SK-N-MC (cell line): ENCODE measurements at regions not wholly inside any gene's neighbourhood (a gene's known extent, or its start where the extent isn't known, plus 50 kb on each side); places are given as distances from the start of the nearest gene placed in this dataset.

Source experiments
- DNase-seq: peaks from one replicate; pipeline ENCODE4 v3.0.0-alpha.2; 2011; ENCODE audit warnings: low read depth, low spot score
- H3K27ac ChIP-seq: fragments of 200-600 bp; sonication (generic); 2 replicates; pipeline ENCODE4 v1.5.1; 2016; ENCODE audit warnings: mixed run types
- H3K36me3 ChIP-seq: fragments of 200-600 bp; sonication (generic); 2 replicates; pipeline ENCODE4 v1.6.1; 2017; ENCODE audit warnings: antibody characterized with exemption, low read length, mixed read lengths; ENCODE audit not compliant: insufficient read depth
- H3K4me3 ChIP-seq: fragments of 200-600 bp; sonication (generic); 2 replicates; pipeline ENCODE4 v1.5.1; 2016
- H3K9ac ChIP-seq: fragments of 200-600 bp; sonication (generic); 2 replicates; pipeline ENCODE4 v1.8.0; 2017; ENCODE audit warnings: mixed run types, mixed read lengths; ENCODE audit not compliant: insufficient read length
- H3K9me3 ChIP-seq: fragments of 200-600 bp; sonication (generic); 2 replicates; pipeline ENCODE4 v1.6.1; 2017; ENCODE audit warnings: low read depth, mild to moderate bottlenecking, antibody characterized with exemption, low read length, moderate library complexity, mixed read lengths
- EZH2 ChIP-seq: fragments of 200-600 bp; sonication (generic); IDR thresholded peaks from one replicate; pipeline ENCODE4 v1.6.1; 2017; ENCODE audit warnings: antibody characterized with exemption
- FOXP2 ChIP-seq: optimal IDR thresholded peaks from 2 replicates; pipeline ENCODE3; 2011; ENCODE audit warnings: mild to moderate bottlenecking, moderate library complexity; ENCODE audit not compliant: insufficient read depth; ENCODE audit errors: extremely low read length, control extremely low read depth
- POLR2AphosphoS5 ChIP-seq: IDR thresholded peaks from 2 replicates; pipeline ENCODE4 v1.6.1; 2012; ENCODE audit warnings: mild to moderate bottlenecking, low read depth, low read length, borderline replicate concordance

DNA sequence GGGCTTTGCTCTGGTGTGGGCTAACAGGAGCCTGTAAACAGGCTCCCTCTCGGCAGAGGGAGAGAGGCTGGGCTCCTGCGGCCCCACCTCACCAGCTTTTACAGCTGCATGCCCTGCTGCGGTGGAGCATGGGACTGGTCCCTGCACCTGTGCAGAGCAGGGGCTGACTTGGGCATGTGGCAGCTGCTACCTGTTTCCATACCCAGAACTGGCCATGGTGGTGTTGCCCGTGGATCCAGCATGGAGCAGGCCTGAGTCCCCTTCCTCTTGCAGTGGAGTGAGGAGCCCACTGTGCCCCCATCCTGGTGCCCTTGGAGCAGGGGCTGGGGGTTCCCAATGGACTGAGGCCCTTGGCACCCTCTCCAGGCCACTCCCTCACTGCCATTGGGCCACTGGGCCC lies 91.9 kb upstream of the MGMT start:
- Histone ChIP-seq H3K36me3 (no peaks in the 10 kb centered on the region), H3K9me3 (no peaks in the 10 kb centered on the region), H3K4me3 (no peak overlapping the region), H3K27ac (no peak overlapping the region), H3K9ac (no peak overlapping the region)
- TF ChIP-seq EZH2 (no peak), POLR2AphosphoS5 (no peak)
- no peak for DNase-seq

DNA sequence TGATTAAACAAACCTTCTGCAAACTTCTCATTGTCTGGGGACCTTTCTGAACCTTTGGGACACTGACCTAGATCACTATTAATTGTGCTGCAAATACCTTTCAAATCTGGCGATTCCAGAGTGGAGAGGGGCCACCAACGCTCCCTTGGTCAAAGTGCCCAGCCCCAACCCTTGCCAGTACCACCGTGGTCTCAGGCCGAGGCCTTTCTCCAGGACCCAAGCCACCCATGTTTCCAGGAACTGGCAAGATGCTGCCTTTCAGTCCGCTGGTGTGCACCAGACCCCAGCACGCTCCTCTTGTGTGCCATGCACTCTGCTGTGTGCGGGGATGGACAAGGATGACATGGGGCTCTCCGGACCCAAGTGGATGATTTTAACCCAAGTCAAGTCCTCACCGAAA lies 91.1 kb upstream of the MGMT start:
- Histone ChIP-seq H3K9me3 (no peaks in the 10 kb centered on the region), H3K27ac (no peak overlapping the region), H3K36me3 (no peaks in the 10 kb centered on the region), H3K4me3 (no peak overlapping the region), H3K9ac (no peak overlapping the region)
- no peak for DNase-seq
- TF ChIP-seq EZH2 (no peak), POLR2AphosphoS5 (no peak), FOXP2 (no peak)

DNA sequence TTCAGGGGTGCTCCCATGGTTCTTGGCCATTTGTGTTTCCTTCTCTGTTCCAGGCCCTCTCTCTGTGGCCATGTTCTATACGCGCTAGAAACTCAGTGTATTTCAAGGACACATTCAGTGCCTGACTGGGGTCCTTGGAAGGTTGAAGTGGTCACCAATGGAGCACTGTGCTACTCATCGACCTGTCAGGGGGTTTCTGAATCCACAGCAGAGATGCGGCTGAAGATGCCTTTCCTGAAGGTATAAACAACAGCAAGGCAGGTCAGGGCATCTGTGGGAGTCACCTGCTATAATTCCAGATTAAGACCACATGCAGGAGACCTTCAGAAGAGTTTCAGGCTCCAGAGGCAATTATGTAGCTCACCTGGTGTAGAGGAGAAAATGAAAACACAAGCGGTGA lies 86.8 kb upstream of the MGMT start:
- no peak overlapping the region for H3K4me3 ChIP-seq

DNA sequence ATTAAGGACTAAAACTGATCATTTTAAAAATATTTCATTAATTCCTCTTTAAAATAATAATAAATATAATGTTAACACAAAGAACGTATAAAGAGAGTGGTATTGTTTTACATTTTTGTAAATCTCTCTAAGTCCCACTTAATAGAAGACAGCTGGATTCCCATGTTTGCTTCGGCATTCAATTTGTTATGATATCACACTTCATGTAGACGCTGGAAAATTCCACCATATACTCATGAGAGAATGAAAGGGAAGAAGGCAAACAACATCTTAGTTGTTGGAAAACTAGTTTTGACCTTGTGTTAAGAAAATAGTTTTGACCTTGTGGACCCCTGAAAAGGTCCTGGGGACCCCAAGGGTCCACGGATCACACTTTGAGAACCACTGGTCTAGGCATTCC lies 85.3 kb upstream of the MGMT start:
- Histone ChIP-seq H3K4me3 (no peak overlapping the region), H3K36me3 (no peaks in the 10 kb centered on the region), H3K27ac (no peak overlapping the region), H3K9ac (no peak overlapping the region), H3K9me3 (no peaks in the 10 kb centered on the region)
- DNase-seq: no peak
- TF ChIP-seq FOXP2 (no peak), EZH2 (no peak), POLR2AphosphoS5 (no peak)

More for the DNA sequence above, 86.8 kb upstream of the MGMT start:
- no peaks in the 10 kb centered on the region for H3K36me3 ChIP-seq
- no peaks in the 10 kb centered on the region for H3K9me3 ChIP-seq
- TF ChIP-seq EZH2: no peak
- TF ChIP-seq FOXP2: no peak
- no peak for TF ChIP-seq POLR2AphosphoS5
- DNase-seq: no peak
- H3K9ac ChIP-seq: no peak overlapping the region
- no peak overlapping the region for H3K27ac ChIP-seq

DNA sequence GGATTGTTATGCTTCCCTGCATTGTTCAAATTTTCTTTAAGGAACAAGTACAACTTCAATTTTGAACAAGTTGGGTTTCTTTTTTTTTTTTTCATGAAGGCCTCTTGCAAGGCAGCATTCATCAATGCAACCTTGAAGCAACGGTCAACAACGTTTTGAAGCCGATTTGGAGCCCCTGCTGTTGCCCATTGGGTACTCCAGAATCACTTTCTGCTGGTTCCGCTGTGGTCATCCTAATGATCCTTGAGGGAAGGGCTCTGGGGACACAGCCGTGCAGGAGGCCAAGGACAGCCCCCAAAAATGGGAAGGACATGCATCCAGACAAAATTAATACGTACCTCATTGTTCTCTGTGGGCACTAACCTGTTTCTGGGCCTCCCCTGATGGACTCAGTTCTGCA lies 84.6 kb upstream of the MGMT start:
- no peaks in the 10 kb centered on the region for H3K36me3 ChIP-seq
- no peak overlapping the region for H3K27ac ChIP-seq
- H3K9me3 ChIP-seq: no peaks in the 10 kb centered on the region
- TF ChIP-seq FOXP2 (no peak), POLR2AphosphoS5 (no peak), EZH2 (no peak)
- H3K9ac ChIP-seq: no peak overlapping the region
- DNase-seq: no peak
- no peak overlapping the region for H3K4me3 ChIP-seq

DNA sequence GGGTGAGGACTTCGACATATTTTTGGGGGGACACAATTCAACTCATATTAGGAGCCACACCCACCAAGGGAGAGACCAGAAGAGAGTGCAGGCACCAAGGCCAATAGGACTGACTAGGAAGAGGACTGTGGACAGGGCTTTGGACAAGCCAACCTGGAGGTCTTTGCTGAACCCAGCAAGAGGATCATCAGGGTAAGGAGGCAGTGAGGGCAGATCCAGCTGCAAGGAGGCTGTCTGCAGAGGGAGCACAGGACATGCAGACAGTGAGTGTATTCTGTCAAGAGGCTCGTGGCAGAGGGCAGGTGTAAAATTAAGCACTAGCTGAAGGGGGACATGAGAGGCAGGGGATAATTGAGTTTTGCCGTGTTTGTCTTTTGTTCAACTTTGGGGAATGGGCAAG lies 83.4 kb upstream of the MGMT start:
- no peak for DNase-seq
- TF ChIP-seq POLR2AphosphoS5 (no peak), FOXP2 (no peak), EZH2 (no peak)
- Histone ChIP-seq H3K9me3 (no peaks in the 10 kb centered on the region), H3K27ac (no peak overlapping the region), H3K9ac (no peak overlapping the region), H3K4me3 (no peak overlapping the region), H3K36me3 (no peaks in the 10 kb centered on the region)

DNA sequence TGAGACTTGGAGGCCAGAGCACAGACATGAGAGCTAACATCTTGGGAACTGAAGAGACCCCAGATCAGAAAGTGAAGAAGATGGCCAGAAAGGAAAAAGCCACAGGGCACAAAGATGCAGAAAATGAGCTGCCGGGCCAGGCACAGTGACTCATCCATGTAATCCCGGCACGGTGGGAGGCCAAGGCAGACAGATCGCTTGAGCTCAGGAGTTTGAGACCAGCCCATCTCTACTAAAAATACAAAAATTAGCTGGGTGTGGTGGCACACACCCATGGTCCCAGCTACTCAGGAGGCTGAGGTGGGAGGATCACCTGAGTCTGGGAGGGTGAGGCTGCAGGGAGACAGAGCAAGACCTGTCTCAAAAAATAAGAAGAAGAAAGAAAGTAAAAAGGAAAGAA lies 81.4 kb upstream of the MGMT start:
- DNase-seq: no peak
- Histone ChIP-seq H3K9ac (no peak overlapping the region), H3K9me3 (no peaks in the 10 kb centered on the region), H3K27ac (no peak overlapping the region), H3K4me3 (no peak overlapping the region), H3K36me3 (no peaks in the 10 kb centered on the region)
- TF ChIP-seq EZH2 (no peak), POLR2AphosphoS5 (no peak), FOXP2 (no peak)

DNA sequence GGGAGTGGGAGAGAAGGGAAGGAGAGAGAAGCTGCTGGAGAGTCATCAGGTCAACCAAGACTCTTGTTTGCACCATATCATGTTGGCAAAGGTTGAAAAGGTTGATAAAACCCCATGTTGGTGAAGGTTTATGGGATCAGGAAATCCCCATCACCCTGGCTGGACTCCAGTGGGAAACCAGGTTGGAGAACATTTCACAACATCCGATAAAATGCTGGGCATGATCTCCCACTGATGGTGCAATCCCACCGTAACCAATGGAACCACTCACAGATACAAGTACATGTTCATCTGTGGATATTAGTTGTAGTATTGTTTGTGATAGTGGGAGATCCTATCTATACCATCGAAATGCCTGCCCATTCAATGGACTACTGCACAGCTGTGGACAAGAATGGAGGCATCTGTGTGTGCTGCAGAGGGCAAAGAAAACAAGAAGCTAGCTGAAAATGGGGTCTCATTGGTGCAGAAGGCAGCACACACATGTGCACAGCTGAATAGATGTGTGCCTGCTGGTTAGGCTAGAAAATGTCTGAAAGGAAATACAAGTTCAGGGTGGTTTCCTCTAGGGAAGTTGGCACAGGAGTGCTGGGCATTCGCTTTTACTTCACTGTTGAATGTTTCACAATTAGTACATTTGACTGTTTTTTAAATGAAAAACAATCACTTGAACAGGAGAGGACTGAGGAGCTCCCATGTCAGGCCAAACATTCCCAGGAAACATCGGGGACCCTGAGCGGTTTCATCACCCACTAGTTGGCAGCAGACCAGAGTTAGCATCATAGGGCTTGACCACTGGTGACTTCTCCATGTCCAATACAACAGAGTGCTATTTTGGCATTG lies 80.4 kb upstream of the MGMT start:
- no peak overlapping the region for H3K4me3 ChIP-seq
- H3K27ac ChIP-seq: no peak overlapping the region
- no peaks in the 10 kb centered on the region for H3K36me3 ChIP-seq
- TF ChIP-seq EZH2 (no peak), POLR2AphosphoS5 (no peak), FOXP2 (no peak)
- DNase-seq: no peak
- no peaks in the 10 kb centered on the region for H3K9me3 ChIP-seq
- H3K9ac ChIP-seq: no peak overlapping the region

DNA sequence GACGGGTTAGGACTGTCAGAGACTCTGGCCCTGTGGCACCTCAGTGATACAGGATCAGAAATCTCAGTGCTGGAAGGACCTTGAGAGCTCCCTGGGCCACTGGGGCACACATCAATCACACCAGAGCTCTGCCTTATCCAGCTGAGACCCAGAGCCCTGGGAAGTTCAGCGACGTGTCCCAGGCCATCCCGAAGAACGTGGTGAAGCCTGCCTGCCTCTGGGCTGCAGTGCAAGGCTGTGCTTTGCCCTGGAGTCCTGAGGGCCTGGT lies 79.8 kb upstream of the MGMT start:
- Histone ChIP-seq H3K4me3 (no peak overlapping the region), H3K9ac (no peak overlapping the region), H3K36me3 (no peaks in the 10 kb centered on the region), H3K27ac (no peak overlapping the region), H3K9me3 (no peaks in the 10 kb centered on the region)
- DNase-seq: no peak
- TF ChIP-seq POLR2AphosphoS5 (no peak), FOXP2 (no peak), EZH2 (no peak)
